ENCODE measurements at regions not wholly inside any gene's neighbourhood (a gene's known extent, or its start where the extent isn't known, plus 50 kb on each side); places are given as distances from the start of the nearest gene placed in this dataset.
"Not testable (repeated sequence)": the region's sequence is repeated elsewhere in the genome, so short reads cannot be mapped to it uniquely, and the experiment has no call there.

- DNase-seq = no peak
These were observed 214.2 kb downstream of the SH2D4B start for GRCh38 chr10:80751940-80752339.

- no peak for DNase-seq
These were observed 215.9 kb downstream of the SH2D4B start for GRCh38 chr10:80753612-80754011.

GRCh38 chr10:80755893-80756292, 218.2 kb downstream of the SH2D4B start:
- DNase-seq = no peak

- DNase-seq = no peak
These were observed 222.0 kb downstream of the SH2D4B start for GRCh38 chr10:80759693-80760092.

GRCh38 chr10:80760914-80761371, 223.2 kb downstream of the SH2D4B start:
- DNase-seq = no peak

- DNase-seq = no peak
These were observed 230.3 kb downstream of the SH2D4B start for GRCh38 chr10:80767963-80768362.

- DNase-seq = no peak
These were observed 232.0 kb downstream of the SH2D4B start for GRCh38 chr10:80769700-80770160.

GRCh38 chr10:80770239-80770638, 232.5 kb downstream of the SH2D4B start:
- DNase-seq = no peak

GRCh38 chr10:80771285-80771684, 233.6 kb downstream of the SH2D4B start:
- no peak for DNase-seq

GRCh38 chr10:80771902-80772555, 234.3 kb downstream of the SH2D4B start:
- no peak for DNase-seq

GRCh38 chr10:80772596-80772995, 234.9 kb downstream of the SH2D4B start:
- DNase-seq = no peak

GRCh38 chr10:80784695-80785094, 247.0 kb downstream of the SH2D4B start:
- DNase-seq = no peak

GRCh38 chr10:80786322-80786721, 248.6 kb downstream of the SH2D4B start:
- DNase-seq = no peak

- DNase-seq = no peak
These were observed 250.2 kb downstream of the SH2D4B start for GRCh38 chr10:80787952-80788351.

GRCh38 chr10:80794994-80795393, 257.3 kb downstream of the SH2D4B start:
- no peak for DNase-seq

GRCh38 chr10:80805343-80806020, 267.8 kb downstream of the SH2D4B start:
- no peak for DNase-seq

GRCh38 chr10:80814147-80814652, 276.5 kb downstream of the SH2D4B start:
- DNase-seq = no peak

GRCh38 chr10:80829151-80829550, 291.4 kb downstream of the SH2D4B start:
- no peak for DNase-seq

GRCh38 chr10:80829562-80829961, 291.9 kb downstream of the SH2D4B start:
- DNase-seq = no peak

- not testable (repeated sequence) for DNase-seq
These were observed 295.0 kb downstream of the SH2D4B start for GRCh38 chr10:80832693-80833092.

- no peak for DNase-seq
These were observed 317.8 kb downstream of the SH2D4B start for GRCh38 chr10:80855348-80855971.

GRCh38 chr10:80856186-80856585, 318.5 kb downstream of the SH2D4B start:
- peak; percentile 2 for DNase-seq

- not testable (repeated sequence) for DNase-seq
These were observed 321.6 kb downstream of the SH2D4B start for GRCh38 chr10:80859279-80859678.

- DNase-seq = no peak
These were observed 323.0 kb downstream of the SH2D4B start for GRCh38 chr10:80860719-80861118.
